ENCODE measurements at regions not wholly inside any gene's neighbourhood (a gene's known extent, or its start where the extent isn't known, plus 50 kb on each side); places are given as distances from the start of the nearest gene placed in this dataset.

DNA sequence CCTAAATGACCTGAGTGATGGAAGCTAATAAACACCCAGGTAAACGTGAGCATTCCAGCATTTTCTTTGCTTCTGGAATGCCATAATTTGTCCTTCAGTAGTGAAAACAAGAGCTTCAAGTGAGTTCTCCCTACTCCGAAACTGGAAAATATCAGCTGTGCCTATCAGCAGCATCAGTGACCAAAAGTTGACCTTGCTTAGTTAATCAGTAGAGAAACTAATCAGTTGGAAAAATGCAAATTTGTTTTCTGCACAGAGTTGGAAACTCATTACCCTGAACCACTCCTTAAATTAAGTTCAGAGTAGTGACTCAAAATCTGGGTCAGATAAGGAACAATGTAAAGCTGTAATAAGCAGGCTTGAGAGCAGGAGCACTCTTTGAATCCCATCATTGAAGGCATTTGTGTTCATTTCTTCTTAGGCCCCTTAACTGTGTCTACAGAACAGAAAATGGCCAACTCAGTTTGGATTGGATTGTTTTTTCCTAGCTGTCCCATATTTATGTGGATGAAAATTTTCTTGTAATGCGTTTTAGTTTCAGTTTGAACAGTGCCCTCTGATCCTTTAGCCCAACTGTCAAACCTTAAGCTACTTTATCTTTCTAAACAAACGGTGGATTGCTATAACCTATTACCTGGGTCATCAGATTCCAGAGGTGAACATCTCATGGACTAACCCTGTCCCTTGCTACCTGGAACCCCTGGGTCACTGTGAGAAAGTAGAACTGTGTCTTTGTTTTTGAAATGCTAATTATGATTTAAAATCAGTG is 290.4 kb downstream of the TOX3 start:
- Histone ChIP-seq H3K36me3 (ENCODE audit: control insufficient read depth, insufficient read depth, low read length) (no peaks in the 10 kb centered on the region), H3K4me1 (ENCODE audit: control insufficient read depth, insufficient read depth, low read length) (peaks cover 18% of the 10 kb centered on the region), H3K9ac (ENCODE audit: low read length) (no peak overlapping the region), H3K27me3 (ENCODE audit: control insufficient read depth, insufficient read depth, low read length) (no peaks in the 10 kb centered on the region), H3K4me3 (ENCODE audit: low read length) (no peak overlapping the region), H3K9me3 (ENCODE audit: control insufficient read depth, low read length) (no peaks in the 10 kb centered on the region)

DNA sequence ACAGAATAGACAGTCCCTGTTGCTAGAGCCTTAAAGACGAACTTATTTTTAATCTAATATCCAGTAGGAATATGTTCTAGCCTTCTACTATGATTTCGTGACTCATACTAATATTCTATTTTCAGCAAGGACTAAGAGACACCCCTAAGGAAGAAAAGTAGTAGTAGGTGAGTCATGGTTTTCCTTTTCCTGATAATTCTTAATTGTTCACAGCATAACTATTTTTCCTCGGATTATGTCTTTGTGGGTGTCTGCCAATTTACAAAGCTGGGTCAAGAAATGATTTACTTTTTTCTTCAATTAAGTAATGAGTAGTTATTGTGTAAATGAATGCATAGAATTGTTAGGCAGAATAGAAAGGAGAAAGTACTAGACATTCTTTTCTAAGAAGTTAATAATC is 292.2 kb downstream of the TOX3 start:
- Histone ChIP-seq H3K27me3 (ENCODE audit: control insufficient read depth, insufficient read depth, low read length) (no peaks in the 10 kb centered on the region), H3K4me3 (ENCODE audit: low read length) (no peak overlapping the region), H3K9ac (ENCODE audit: low read length) (no peak overlapping the region), H3K36me3 (ENCODE audit: control insufficient read depth, insufficient read depth, low read length) (no peaks in the 10 kb centered on the region), H3K9me3 (ENCODE audit: control insufficient read depth, low read length) (no peaks in the 10 kb centered on the region), H3K4me1 (ENCODE audit: control insufficient read depth, insufficient read depth, low read length) (peaks cover 18% of the 10 kb centered on the region)

DNA sequence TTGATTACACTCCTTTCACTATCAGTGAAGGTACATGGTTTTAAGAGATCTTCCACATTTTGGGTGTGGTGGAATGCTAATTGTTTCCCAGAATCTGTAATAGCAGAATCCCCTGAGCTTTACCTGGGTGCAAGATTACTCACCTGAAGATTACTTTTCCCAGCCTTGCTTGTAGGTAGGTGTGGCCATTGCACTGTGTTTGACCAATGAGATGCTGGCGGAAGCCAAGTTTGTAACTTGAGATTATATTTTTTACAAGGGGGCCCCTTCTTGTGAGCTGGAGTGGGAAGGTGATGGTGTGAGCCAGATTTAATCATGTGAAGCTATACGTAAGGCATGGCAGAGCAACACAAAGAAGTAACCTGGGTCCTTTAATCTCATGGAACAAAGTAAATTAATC is 294.3 kb downstream of the TOX3 start:
- Histone ChIP-seq H3K36me3 (ENCODE audit: control insufficient read depth, insufficient read depth, low read length) (no peaks in the 10 kb centered on the region), H3K27me3 (ENCODE audit: control insufficient read depth, insufficient read depth, low read length) (no peaks in the 10 kb centered on the region), H3K9me3 (ENCODE audit: control insufficient read depth, low read length) (no peaks in the 10 kb centered on the region), H3K4me3 (ENCODE audit: low read length) (no peak overlapping the region), H3K4me1 (ENCODE audit: control insufficient read depth, insufficient read depth, low read length) (peaks cover 16% of the 10 kb centered on the region), H3K9ac (ENCODE audit: low read length) (no peak overlapping the region)

DNA sequence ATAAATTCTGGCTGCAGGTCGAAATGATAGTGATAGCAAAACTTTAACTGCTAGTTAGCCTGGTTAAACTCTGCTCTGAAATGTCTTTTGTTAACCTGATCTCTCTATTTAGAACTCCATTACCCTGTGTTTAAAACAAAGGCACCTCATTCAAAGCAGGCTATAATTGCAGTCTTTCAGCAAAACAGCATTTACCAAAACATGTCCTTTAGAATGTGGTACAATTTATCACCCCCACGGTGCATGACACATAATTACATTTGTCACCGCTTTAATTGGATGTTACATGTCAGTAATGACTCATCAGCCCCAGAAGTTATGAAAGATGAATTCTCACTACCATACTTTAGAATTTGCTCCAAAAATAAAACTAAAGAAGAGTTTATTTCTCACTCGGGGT is 295.4 kb downstream of the TOX3 start:
- peaks cover 9% of the 10 kb centered on the region for H3K4me1 ChIP-seq (ENCODE audit: control insufficient read depth, insufficient read depth, low read length)
- no peaks in the 10 kb centered on the region for H3K9me3 ChIP-seq (ENCODE audit: control insufficient read depth, low read length)
- no peak overlapping the region for H3K9ac ChIP-seq (ENCODE audit: low read length)
- no peaks in the 10 kb centered on the region for H3K36me3 ChIP-seq (ENCODE audit: control insufficient read depth, insufficient read depth, low read length)
- no peaks in the 10 kb centered on the region for H3K27me3 ChIP-seq (ENCODE audit: control insufficient read depth, insufficient read depth, low read length)
- H3K4me3 ChIP-seq (ENCODE audit: low read length): no peak overlapping the region

DNA sequence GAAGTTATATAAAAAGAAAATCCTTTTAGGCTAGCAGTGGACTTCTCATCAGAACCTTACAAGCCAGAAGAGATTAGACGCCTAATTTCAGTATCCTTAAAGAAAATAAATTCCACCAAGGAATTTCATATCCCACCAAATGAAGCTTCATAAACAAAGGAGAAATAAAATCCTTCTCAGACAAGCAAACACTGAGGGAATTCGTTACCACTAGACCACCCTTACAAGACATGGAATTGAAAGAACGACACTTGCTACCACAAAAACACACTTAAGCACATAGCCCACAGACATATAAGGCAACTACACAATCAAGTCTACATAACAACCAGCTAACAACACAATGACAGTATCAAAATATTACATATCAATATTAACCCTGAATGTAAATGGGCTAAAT is 299.2 kb downstream of the TOX3 start:
- Histone ChIP-seq H3K36me3 (ENCODE audit: control insufficient read depth, insufficient read depth, low read length) (no peaks in the 10 kb centered on the region), H3K9ac (ENCODE audit: low read length) (no peak overlapping the region), H3K4me1 (ENCODE audit: control insufficient read depth, insufficient read depth, low read length) (no peaks in the 10 kb centered on the region), H3K27me3 (ENCODE audit: control insufficient read depth, insufficient read depth, low read length) (no peaks in the 10 kb centered on the region), H3K9me3 (ENCODE audit: control insufficient read depth, low read length) (no peaks in the 10 kb centered on the region), H3K4me3 (ENCODE audit: low read length) (no peak overlapping the region)

DNA sequence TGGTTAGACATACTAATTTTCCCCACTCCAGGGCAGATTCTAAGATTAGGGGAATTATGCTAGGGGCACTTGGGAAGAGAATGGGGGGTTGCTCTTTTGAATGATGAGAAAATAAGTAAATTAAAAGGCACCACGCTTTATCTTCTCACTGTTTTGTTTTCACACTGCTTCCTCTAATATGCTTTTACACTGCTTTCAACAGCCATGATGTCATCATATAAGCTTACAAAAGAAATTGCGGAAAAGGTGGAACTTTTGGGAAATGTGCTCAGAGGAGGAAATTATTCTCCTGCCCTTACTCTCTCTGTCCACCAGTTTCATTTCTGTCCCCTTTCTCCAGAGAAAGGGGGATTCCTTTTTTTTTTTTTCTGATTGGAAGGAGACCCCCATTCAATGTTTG is 308.2 kb downstream of the TOX3 start:
- Histone ChIP-seq H3K4me3 (ENCODE audit: low read length) (no peak overlapping the region), H3K27me3 (ENCODE audit: control insufficient read depth, insufficient read depth, low read length) (no peaks in the 10 kb centered on the region), H3K9me3 (ENCODE audit: control insufficient read depth, low read length) (no peaks in the 10 kb centered on the region), H3K36me3 (ENCODE audit: control insufficient read depth, insufficient read depth, low read length) (no peaks in the 10 kb centered on the region), H3K4me1 (ENCODE audit: control insufficient read depth, insufficient read depth, low read length) (peaks cover 14% of the 10 kb centered on the region), H3K9ac (ENCODE audit: low read length) (no peak overlapping the region)

DNA sequence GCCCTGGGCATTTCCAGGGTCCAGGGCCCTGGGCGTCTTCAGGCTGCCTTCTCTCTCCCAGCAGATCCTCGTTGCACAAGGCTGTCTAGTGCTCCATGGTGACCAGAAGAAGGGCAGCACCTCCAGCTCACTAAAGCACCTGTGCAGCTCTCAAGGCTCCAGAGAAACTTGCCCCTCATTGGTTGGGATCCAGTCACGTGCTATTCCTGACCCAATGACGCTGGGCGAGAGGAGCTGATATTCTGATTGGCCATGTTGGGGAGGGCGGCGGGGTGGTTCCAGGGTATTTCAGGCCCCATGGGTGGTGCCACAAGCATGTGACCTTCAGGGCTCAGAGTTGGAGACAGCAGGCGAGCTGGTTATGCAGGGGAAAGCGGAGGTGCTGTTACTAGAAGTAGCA is 309.1 kb downstream of the TOX3 start:
- no peak overlapping the region for H3K4me3 ChIP-seq (ENCODE audit: low read length)

DNA sequence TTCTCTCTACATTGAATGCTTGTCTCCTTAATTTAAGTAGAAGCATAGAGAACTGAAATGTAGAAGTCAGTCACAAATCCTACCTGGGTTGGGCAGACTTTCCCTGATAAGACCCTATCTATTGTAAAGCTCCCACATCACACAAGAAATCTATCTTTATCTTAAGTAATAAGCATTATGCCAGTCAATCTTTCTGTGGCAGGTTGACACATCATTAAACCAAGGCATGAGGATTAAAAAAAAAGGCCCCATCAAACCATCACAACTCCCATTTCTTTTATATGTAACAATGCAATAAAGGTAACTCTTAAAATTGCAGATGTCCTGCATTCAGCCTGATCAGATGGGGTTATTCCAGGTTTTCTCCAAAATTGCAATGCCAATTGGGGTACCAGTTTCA is 311.8 kb downstream of the TOX3 start:
- peaks cover 14% of the 10 kb centered on the region for H3K4me1 ChIP-seq (ENCODE audit: control insufficient read depth, insufficient read depth, low read length)
- no peaks in the 10 kb centered on the region for H3K27me3 ChIP-seq (ENCODE audit: control insufficient read depth, insufficient read depth, low read length)
- H3K9me3 ChIP-seq (ENCODE audit: control insufficient read depth, low read length): no peaks in the 10 kb centered on the region
- H3K4me3 ChIP-seq (ENCODE audit: low read length): no peak overlapping the region
- H3K36me3 ChIP-seq (ENCODE audit: control insufficient read depth, insufficient read depth, low read length): no peaks in the 10 kb centered on the region
- H3K9ac ChIP-seq (ENCODE audit: low read length): no peak overlapping the region

More for the DNA sequence above, 309.1 kb downstream of the TOX3 start:
- Histone ChIP-seq H3K27me3 (ENCODE audit: control insufficient read depth, insufficient read depth, low read length) (no peaks in the 10 kb centered on the region), H3K9ac (ENCODE audit: low read length) (no peak overlapping the region), H3K9me3 (ENCODE audit: control insufficient read depth, low read length) (no peaks in the 10 kb centered on the region), H3K36me3 (ENCODE audit: control insufficient read depth, insufficient read depth, low read length) (no peaks in the 10 kb centered on the region), H3K4me1 (ENCODE audit: control insufficient read depth, insufficient read depth, low read length) (peaks cover 14% of the 10 kb centered on the region)

DNA sequence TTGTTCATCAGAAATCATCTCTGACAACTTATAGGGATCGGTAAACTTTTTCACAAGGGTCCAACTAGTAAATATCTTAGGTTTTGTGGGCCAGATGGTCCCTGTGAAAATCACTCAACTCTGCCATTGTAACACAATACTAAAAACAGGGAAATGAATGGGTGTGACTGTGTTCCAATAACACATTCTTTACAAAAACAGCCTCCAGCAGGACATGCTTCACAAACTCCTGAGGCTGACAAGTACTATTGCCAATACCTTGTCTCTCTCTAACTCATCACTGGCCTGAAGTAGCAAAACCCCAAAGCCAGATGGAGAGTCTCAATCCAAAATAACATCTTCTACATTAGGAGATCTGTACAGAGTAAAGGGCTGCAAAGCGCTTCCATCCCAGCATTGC is 312.3 kb downstream of the TOX3 start:
- Histone ChIP-seq H3K4me3 (ENCODE audit: low read length) (no peak overlapping the region), H3K27me3 (ENCODE audit: control insufficient read depth, insufficient read depth, low read length) (no peaks in the 10 kb centered on the region), H3K36me3 (ENCODE audit: control insufficient read depth, insufficient read depth, low read length) (no peaks in the 10 kb centered on the region), H3K4me1 (ENCODE audit: control insufficient read depth, insufficient read depth, low read length) (peaks cover 14% of the 10 kb centered on the region), H3K9ac (ENCODE audit: low read length) (no peak overlapping the region), H3K9me3 (ENCODE audit: control insufficient read depth, low read length) (no peaks in the 10 kb centered on the region)

DNA sequence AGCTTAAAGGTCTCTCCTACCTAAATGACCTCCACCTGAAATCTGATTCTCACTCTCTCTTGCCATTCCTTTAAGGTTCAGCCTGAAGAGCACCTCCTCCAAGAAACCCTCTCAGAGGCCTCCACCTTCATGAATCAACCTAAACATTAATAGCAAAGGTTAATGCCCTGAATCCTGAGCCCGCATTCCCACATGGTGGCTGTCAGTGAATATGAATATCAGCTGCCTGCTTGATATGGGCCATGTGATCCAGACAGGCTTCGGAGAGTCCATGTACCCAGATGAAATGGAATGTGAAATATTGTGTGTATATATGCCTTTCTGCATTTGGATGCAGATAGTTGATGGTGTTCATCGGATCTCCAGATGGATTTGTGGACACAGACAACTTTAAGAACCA is 317.5 kb downstream of the TOX3 start:
- H3K4me3 ChIP-seq (ENCODE audit: low read length): no peak overlapping the region
- H3K27me3 ChIP-seq (ENCODE audit: control insufficient read depth, insufficient read depth, low read length): no peaks in the 10 kb centered on the region
- no peaks in the 10 kb centered on the region for H3K36me3 ChIP-seq (ENCODE audit: control insufficient read depth, insufficient read depth, low read length)
- H3K9me3 ChIP-seq (ENCODE audit: control insufficient read depth, low read length): no peaks in the 10 kb centered on the region
- H3K4me1 ChIP-seq (ENCODE audit: control insufficient read depth, insufficient read depth, low read length): no peaks in the 10 kb centered on the region
- no peak overlapping the region for H3K9ac ChIP-seq (ENCODE audit: low read length)

DNA sequence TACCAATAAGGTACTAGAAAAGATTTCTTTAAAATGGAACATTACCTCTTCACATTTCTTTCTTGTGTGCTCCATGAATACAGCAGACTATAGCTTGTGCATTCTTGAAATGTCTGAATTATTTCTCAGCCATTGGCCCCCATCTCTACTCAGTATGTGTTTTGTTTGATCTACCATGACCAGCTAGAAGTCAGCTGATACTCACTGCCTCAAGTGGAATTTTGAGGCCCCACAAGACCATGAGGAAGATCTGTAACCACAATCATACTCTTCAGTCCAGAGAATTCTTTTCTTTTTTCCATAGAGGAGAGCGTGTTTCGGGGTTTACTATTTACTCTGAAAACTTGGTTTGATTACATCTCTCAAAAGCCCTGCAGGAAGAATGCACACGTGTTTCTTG is 319.1 kb downstream of the TOX3 start:
- Histone ChIP-seq H3K4me1 (ENCODE audit: control insufficient read depth, insufficient read depth, low read length) (no peaks in the 10 kb centered on the region), H3K4me3 (ENCODE audit: low read length) (no peak overlapping the region), H3K27me3 (ENCODE audit: control insufficient read depth, insufficient read depth, low read length) (no peaks in the 10 kb centered on the region), H3K9me3 (ENCODE audit: control insufficient read depth, low read length) (no peaks in the 10 kb centered on the region), H3K9ac (ENCODE audit: low read length) (no peak overlapping the region), H3K36me3 (ENCODE audit: control insufficient read depth, insufficient read depth, low read length) (no peaks in the 10 kb centered on the region)

DNA sequence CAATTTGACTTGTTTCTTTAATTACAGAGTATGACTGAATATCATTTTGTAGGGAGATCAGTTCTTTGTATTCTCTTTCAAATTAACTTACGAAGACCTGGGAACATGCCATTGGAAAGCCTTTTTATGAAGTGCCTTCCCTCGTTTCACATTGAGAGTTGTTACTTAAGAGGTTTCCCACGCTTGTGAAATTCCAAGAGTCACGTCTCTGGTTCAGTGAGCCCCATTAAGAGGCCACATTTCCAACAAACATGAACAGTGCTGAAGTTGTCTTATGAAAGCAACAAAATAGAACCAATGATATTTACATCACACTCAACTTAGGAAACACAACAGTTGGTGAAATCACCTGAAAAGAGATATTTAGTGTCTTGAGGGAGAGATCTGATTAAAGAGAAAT is 334.1 kb downstream of the TOX3 start:
- Histone ChIP-seq H3K4me1 (ENCODE audit: control insufficient read depth, insufficient read depth, low read length) (no peaks in the 10 kb centered on the region), H3K9me3 (ENCODE audit: control insufficient read depth, low read length) (no peaks in the 10 kb centered on the region), H3K36me3 (ENCODE audit: control insufficient read depth, insufficient read depth, low read length) (no peaks in the 10 kb centered on the region), H3K9ac (ENCODE audit: low read length) (no peak overlapping the region), H3K4me3 (ENCODE audit: low read length) (no peak overlapping the region), H3K27me3 (ENCODE audit: control insufficient read depth, insufficient read depth, low read length) (no peaks in the 10 kb centered on the region)

DNA sequence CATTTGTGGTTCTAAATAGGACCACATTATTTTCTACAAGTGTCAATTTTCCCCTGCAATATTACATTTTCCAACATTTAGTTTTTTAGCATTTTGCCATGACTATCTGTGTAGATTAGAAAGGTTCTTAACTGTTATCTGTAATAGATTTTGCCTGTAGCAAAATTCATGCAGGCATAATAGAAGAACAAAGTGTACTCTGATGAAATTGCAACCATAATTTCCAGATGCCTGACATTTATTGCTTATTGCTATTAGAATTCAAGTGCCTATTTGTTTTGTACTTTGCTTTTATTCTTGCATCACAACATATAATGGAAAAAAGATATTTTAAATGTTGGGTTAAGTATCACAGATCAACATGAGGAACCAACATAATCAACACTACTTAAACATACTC is 337.7 kb downstream of the TOX3 start:
- Histone ChIP-seq H3K9me3 (ENCODE audit: control insufficient read depth, low read length) (no peaks in the 10 kb centered on the region), H3K36me3 (ENCODE audit: control insufficient read depth, insufficient read depth, low read length) (no peaks in the 10 kb centered on the region), H3K9ac (ENCODE audit: low read length) (no peak overlapping the region), H3K4me1 (ENCODE audit: control insufficient read depth, insufficient read depth, low read length) (no peaks in the 10 kb centered on the region), H3K27me3 (ENCODE audit: control insufficient read depth, insufficient read depth, low read length) (no peaks in the 10 kb centered on the region), H3K4me3 (ENCODE audit: low read length) (no peak overlapping the region)

All from mucosa of stomach (tissue), 1 donor.